Pancreas (tissue), 10 donors: ENCODE measurements at regions not wholly inside any gene's neighbourhood (a gene's known extent, or its start where the extent isn't known, plus 50 kb on each side); places are given as distances from the start of the nearest gene placed in this dataset.

Experiments used
- ATAC-seq, 4 donors: fragments of 200-7000 bp; cut with Tn5 transposase; one replicate each; pipeline versions ENCODE4 v1.8.0 to v1.9.1; 2020; ENCODE audit warnings: mild to moderate bottlenecking in 4 of 4, moderate library complexity in 4 of 4
- DNase-seq, 6 donors: peaks; one replicate each; pipeline ENCODE4 v3.0.0-alpha.2; 2020
- FAIRE-seq: peaks from 2 replicates; lab custom pipeline; 2012; peaks lifted over from hg19 to GRCh38; lab: Jason Lieb, UNC
- H3K27ac ChIP-seq, 4 donors: fragments of 200-600 bp; sonication (generic); 1 replicate in 3 of 4; 2 replicates in 1 of 4; pipeline versions ENCODE4 v1.5.0 to v1.8.0; 2020
- H3K27me3 ChIP-seq, 4 donors: fragments of 200-600 bp; one replicate each; pipeline ENCODE4 v1.8.0; 2021
- H3K36me3 ChIP-seq, 3 donors: fragments of 200-600 bp; sonication (generic) in 1 of 3; one replicate each; pipeline versions ENCODE4 v1.5.0 to v1.8.0; 2020 to 2021
- H3K4me1 ChIP-seq, 3 donors: fragments of 200-600 bp; one replicate each; pipeline ENCODE4 v1.8.0; 2021
- H3K4me3 ChIP-seq, 4 donors: fragments of 200-600 bp; sonication (generic) in 2 of 4; one replicate each; pipeline versions ENCODE4 v1.5.0 to v1.8.0; 2020 to 2021
- H3K9me3 ChIP-seq, 4 donors: fragments of 200-600 bp; one replicate each; pipeline ENCODE4 v1.8.0; 2021
- CTCF ChIP-seq, 4 donors: fragments of 200-600 bp; sonication (generic) in 3 of 4; IDR thresholded peaks; one replicate each; pipeline versions ENCODE4 v1.5.0 to v1.8.0; 2021; ENCODE audit warnings: antibody characterized with exemption in 4 of 4
- WGBS, 2 donors: extraction: QIAGEN DNeasy Blood & Tissue Kit; methylation state at CpG; one replicate each; pipeline ENCODE4 v1.1.7; 2013; 5-methylcytosine and 5-hydroxymethylcytosine counted together
- intact Hi-C, 3 donors: fragments of 100-400 bp; cut with DNase I; formaldehyde crosslinking; loops; one replicate each; pipeline versions ENCODE4 v1.11.1 to v1.14.2; 2022
- donor health status: healthy with polysubstance abuse.
- donor health status: DM: no; HTN: no; CAD: no; lungs with moderate emphysema.
- donor health status: DM: no; HTN: no; CAD: no.
- donor health status: control.
- donor health status: control.
- donor health status: Bipolar disorder and iron deficiency.
- donor health status: DM: yes; HTN: yes; CAD: no.
- donor health status: DM: no; HTN: no; CAD: no.
- donor health status: DM: no; HTN: no; CAD: no.
- donor health status: DM: yes; HTN: yes; CAD: no.

- DNase-seq = no peak
- Histone ChIP-seq H3K4me1 (no peaks in the 10 kb centered on the region), H3K27ac (no peak overlapping the region), H3K9me3 (no peaks in the 10 kb centered on the region), H3K36me3 (no peaks in the 10 kb centered on the region), H3K4me3 (no peak overlapping the region), H3K27me3 (no peaks in the 10 kb centered on the region)
- FAIRE-seq = no peak
- intact Hi-C loops = no loop called here
- TF ChIP-seq CTCF (IDR thresholded peaks at IDR 0.05) = no peak
- WGBS, 2 donors = 85 to 93% methylated on average over 1 of the region's 1 CpG
- no peak for ATAC-seq
Observed at GRCh38 chr4:125551967-125552366, 237.2 kb downstream of the FAT4 start.

- Histone ChIP-seq H3K4me3 (no peak overlapping the region), H3K4me1 (no peaks in the 10 kb centered on the region), H3K36me3 (no peaks in the 10 kb centered on the region), H3K27ac (no peak overlapping the region), H3K27me3 (no peaks in the 10 kb centered on the region), H3K9me3 (no peaks in the 10 kb centered on the region)
- intact Hi-C loops = no loop called here
- DNase-seq (no peak), FAIRE-seq (no peak), ATAC-seq (no peak)
- 67 to 76% methylated on average over 3 of the region's 3 CpGs for WGBS, 2 donors
- no peak for TF ChIP-seq CTCF (IDR thresholded peaks at IDR 0.05)
Observed at GRCh38 chr4:125572601-125573000, 257.8 kb downstream of the FAT4 start.

- 86 to 97% methylated on average over 3 of the region's 3 CpGs for WGBS, 2 donors
- DNase-seq = no peak
- ATAC-seq = no peak
- intact Hi-C loops = no loop called here
- Histone ChIP-seq H3K4me3 (no peak overlapping the region), H3K27me3 (no peaks in the 10 kb centered on the region), H3K4me1 (no peaks in the 10 kb centered on the region), H3K9me3 (no peaks in the 10 kb centered on the region), H3K36me3 (no peaks in the 10 kb centered on the region), H3K27ac (no peak overlapping the region)
- no peak for TF ChIP-seq CTCF (IDR thresholded peaks at IDR 0.05)
- no peak for FAIRE-seq
Observed at GRCh38 chr4:125573368-125573767, 258.6 kb downstream of the FAT4 start.

- TF ChIP-seq CTCF (IDR thresholded peaks at IDR 0.05) = no peak
- no peaks in the 10 kb centered on the region for H3K27me3 ChIP-seq
Observed at GRCh38 chr4:125573786-125574185, 259.0 kb downstream of the FAT4 start.

GRCh38 chr4:125582302-125582701 lies 267.5 kb downstream of the FAT4 start:
- intact Hi-C loops = no loop called here
- H3K36me3 ChIP-seq = no peaks in the 10 kb centered on the region
- DNase-seq = no peak
- no peaks in the 10 kb centered on the region for H3K4me1 ChIP-seq
- no peaks in the 10 kb centered on the region for H3K9me3 ChIP-seq
- WGBS, 2 donors = 49 to 55% methylated on average over 1 of the region's 1 CpG
- TF ChIP-seq CTCF (IDR thresholded peaks at IDR 0.05) = no peak
- FAIRE-seq = no peak
- no peaks in the 10 kb centered on the region for H3K27me3 ChIP-seq
- H3K27ac ChIP-seq = no peak overlapping the region
- no peak overlapping the region for H3K4me3 ChIP-seq
- no peak for ATAC-seq

More at GRCh38 chr4:125573786-125574185, 259.0 kb downstream of the FAT4 start:
- Histone ChIP-seq H3K27ac (no peak overlapping the region), H3K36me3 (no peaks in the 10 kb centered on the region), H3K4me3 (no peak overlapping the region), H3K4me1 (no peaks in the 10 kb centered on the region), H3K9me3 (no peaks in the 10 kb centered on the region)
- ATAC-seq = no peak
- FAIRE-seq = no peak
- no peak for DNase-seq
- 62 to 64% methylated on average over 1 of the region's 1 CpG for WGBS, 2 donors
- intact Hi-C loops = no loop called here
